ENCODE measurements at regions not wholly inside any gene's neighbourhood (a gene's known extent, or its start where the extent isn't known, plus 50 kb on each side); places are given as distances from the start of the nearest gene placed in this dataset.

- no peak for TF ChIP-seq CTCF (conservative IDR thresholded peaks at IDR 0.05; ENCODE audit: low read depth, low read length)
- no peak for TF ChIP-seq POLR2A (IDR thresholded peaks at IDR 0.05; ENCODE audit: low read depth, low read length)
- TF ChIP-seq MAFK (IDR thresholded peaks at IDR 0.05; ENCODE audit: low read depth, low read length) = no peak
- TF ChIP-seq SMC3 (IDR thresholded peaks at IDR 0.05; ENCODE audit: low read depth, low read length) = no peak
- no peak for TF ChIP-seq CEBPB (IDR thresholded peaks at IDR 0.05; ENCODE audit: low read depth, low read length)
- no peak for TF ChIP-seq RAD21 (IDR thresholded peaks at IDR 0.05; ENCODE audit: low read length)
- TF ChIP-seq FOS (IDR thresholded peaks at IDR 0.05; ENCODE audit: low read depth, low read length) = no peak
- no peak for TF ChIP-seq CHD1 (IDR thresholded peaks at IDR 0.05; ENCODE audit: low read depth, low read length)
- TF ChIP-seq BHLHE40 (IDR thresholded peaks at IDR 0.05; ENCODE audit: low read depth, low read length) = no peak
- no peak for TF ChIP-seq USF2 (IDR thresholded peaks at IDR 0.05; ENCODE audit: low read depth, low read length)
- TF ChIP-seq MAZ (IDR thresholded peaks at IDR 0.05; ENCODE audit: borderline replicate concordance, low read depth, low read length) = no peak
Measured at GRCh38 chr7:21326921-21327320, 101.0 kb upstream of the SP4 start.
